ENCODE measurements at regions not wholly inside any gene's neighbourhood (a gene's known extent, or its start where the extent isn't known, plus 50 kb on each side); places are given as distances from the start of the nearest gene placed in this dataset.

DNA sequence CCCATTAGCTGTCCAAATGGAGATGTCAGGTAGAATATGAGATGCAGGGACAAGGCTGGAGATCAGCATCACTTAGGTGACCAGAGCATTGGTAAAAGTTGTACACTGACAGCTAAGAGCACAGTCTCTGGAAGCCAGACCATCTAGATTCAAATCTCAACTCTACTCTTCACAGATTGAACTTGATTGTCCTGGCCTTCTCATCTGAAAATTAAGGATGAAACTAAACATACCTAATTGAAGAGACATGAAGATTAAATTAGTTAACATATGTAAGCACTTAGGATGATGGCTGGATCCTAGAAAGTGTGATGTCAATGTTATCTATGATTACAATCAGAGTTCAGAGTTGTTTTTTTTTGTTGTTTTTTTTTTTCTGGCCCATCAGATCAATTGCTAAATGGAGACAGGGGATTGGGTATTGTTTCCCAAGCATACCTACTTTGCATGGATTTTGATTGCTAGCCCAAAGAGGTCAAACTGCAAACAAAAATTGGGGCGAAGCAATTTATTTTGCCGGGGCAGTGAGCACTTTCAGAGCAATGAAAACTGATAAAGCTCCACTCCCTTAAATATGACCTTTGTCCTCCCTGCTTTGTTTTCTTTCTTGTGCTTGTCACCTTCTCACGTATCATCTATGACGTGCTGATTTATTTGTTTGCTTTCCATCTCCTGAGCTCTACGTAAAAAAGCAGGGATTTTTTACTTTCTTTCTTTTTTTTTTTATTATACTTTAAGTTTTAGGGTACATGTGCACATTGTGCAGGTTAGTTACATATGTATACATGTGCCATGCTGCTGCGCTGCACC, 217.6 kb upstream of the CPHXL start:
- Histone ChIP-seq H3K27ac (ENCODE audit: low read depth, low read length, poor library complexity, severe bottlenecking) (no peak overlapping the region), H3K36me3 (ENCODE audit: insufficient read depth, low read length) (no peaks in the 10 kb centered on the region), H3K4me2 (ENCODE audit: low read length) (no peak overlapping the region), H3K4me3 (ENCODE audit: low read depth, low read length, poor library complexity, severe bottlenecking) (no peak overlapping the region), H3K9me3 (ENCODE audit: low read length) (no peaks in the 10 kb centered on the region), H4K20me1 (ENCODE audit: insufficient read depth, low read length) (no peaks in the 10 kb centered on the region), H3K9me2 (ENCODE audit: insufficient read depth, low read length) (no peaks in the 10 kb centered on the region), H2AFZ (ENCODE audit: low read length) (no peak overlapping the region), H3K79me2 (ENCODE audit: insufficient read depth, low read depth, low read length) (no peaks in the 10 kb centered on the region), H3K4me1 (ENCODE audit: insufficient read depth, low read length, poor library complexity, severe bottlenecking) (no peaks in the 10 kb centered on the region)
- intact Hi-C loops (cut with micrococcal nuclease; ENCODE audit: unreplicated experiment), result loop anchor here (5.0 kb wide), 1 partner anchor 142 kb away; no protein-coding TSS in a partner anchor
- POLR2A ChIA-PET, result no interaction called here
- CTCF ChIA-PET (ENCODE audit: unreplicated experiment), result no interaction called here
- BruUV-seq (replicated peaks), result no TSS peak
- DNase-seq (ENCODE audit: low spot score), result no peak
- TF ChIP-seq, protein P1, sequence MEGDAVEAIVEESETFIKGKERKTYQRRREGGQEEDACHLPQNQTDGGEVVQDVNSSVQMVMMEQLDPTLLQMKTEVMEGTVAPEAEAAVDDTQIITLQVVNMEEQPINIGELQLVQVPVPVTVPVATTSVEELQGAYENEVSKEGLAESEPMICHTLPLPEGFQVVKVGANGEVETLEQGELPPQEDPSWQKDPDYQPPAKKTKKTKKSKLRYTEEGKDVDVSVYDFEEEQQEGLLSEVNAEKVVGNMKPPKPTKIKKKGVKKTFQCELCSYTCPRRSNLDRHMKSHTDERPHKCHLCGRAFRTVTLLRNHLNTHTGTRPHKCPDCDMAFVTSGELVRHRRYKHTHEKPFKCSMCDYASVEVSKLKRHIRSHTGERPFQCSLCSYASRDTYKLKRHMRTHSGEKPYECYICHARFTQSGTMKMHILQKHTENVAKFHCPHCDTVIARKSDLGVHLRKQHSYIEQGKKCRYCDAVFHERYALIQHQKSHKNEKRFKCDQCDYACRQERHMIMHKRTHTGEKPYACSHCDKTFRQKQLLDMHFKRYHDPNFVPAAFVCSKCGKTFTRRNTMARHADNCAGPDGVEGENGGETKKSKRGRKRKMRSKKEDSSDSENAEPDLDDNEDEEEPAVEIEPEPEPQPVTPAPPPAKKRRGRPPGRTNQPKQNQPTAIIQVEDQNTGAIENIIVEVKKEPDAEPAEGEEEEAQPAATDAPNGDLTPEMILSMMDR (conservative IDR thresholded peaks at IDR 0.05; ENCODE audit: low read length), result no peak
- TF ChIP-seq EZH2phosphoT487 (IDR thresholded peaks at IDR 0.05; ENCODE audit: borderline replicate concordance, low read depth, low read length), result no peak

DNA sequence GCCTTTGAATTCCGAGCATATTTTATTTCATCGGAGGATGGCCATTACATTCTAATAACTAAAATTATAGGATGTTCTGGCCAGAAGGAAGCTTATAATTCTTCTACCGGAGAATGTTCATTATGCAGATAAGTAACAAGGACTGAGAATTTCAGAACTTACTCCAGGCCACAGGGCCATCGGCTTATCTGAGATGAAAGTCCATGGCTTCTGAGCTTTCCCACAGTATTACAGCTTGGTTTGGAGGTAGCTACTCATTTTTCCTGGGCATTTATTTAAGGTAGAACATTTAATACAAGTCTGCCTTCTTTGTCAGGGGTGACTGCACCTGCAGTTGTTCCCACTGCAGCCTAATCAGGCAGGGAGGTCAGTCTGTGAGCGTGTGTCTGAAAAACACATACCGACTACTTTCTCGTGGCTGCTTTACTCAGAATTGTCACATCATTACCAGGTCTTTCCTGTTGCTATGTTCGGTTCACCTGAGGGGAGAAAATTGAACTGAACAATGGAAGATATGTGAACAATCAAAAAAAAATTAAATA, 219.7 kb upstream of the CPHXL start:
- DNase-seq (ENCODE audit: low spot score), result no peak
- Histone ChIP-seq H3K4me3 (ENCODE audit: low read depth, low read length, poor library complexity, severe bottlenecking) (no peak overlapping the region), H3K4me1 (ENCODE audit: insufficient read depth, low read length, poor library complexity, severe bottlenecking) (no peaks in the 10 kb centered on the region), H4K20me1 (ENCODE audit: insufficient read depth, low read length) (no peaks in the 10 kb centered on the region), H3K36me3 (ENCODE audit: insufficient read depth, low read length) (no peaks in the 10 kb centered on the region), H3K4me2 (ENCODE audit: low read length) (no peak overlapping the region), H2AFZ (ENCODE audit: low read length) (no peak overlapping the region), H3K79me2 (ENCODE audit: insufficient read depth, low read depth, low read length) (no peaks in the 10 kb centered on the region), H3K9me2 (ENCODE audit: insufficient read depth, low read length) (no peaks in the 10 kb centered on the region), H3K9me3 (ENCODE audit: low read length) (no peaks in the 10 kb centered on the region), H3K27ac (ENCODE audit: low read depth, low read length, poor library complexity, severe bottlenecking) (no peak overlapping the region)
- no TSS peak for BruUV-seq (replicated peaks)
- CTCF ChIA-PET (ENCODE audit: unreplicated experiment), result no interaction called here
- POLR2A ChIA-PET, result interaction anchor here (0.5 to 2.0 kb wide), 2 partner anchors 20 to 1428 kb away, joined by 4 to 5 read pairs; no protein-coding TSS in a partner anchor
- intact Hi-C loops (cut with micrococcal nuclease; ENCODE audit: unreplicated experiment), result no loop called here
- no peak for TF ChIP-seq EZH2phosphoT487 (IDR thresholded peaks at IDR 0.05; ENCODE audit: borderline replicate concordance, low read depth, low read length)
- TF ChIP-seq, protein P1 (conservative IDR thresholded peaks at IDR 0.05; ENCODE audit: low read length), result no peak

DNA sequence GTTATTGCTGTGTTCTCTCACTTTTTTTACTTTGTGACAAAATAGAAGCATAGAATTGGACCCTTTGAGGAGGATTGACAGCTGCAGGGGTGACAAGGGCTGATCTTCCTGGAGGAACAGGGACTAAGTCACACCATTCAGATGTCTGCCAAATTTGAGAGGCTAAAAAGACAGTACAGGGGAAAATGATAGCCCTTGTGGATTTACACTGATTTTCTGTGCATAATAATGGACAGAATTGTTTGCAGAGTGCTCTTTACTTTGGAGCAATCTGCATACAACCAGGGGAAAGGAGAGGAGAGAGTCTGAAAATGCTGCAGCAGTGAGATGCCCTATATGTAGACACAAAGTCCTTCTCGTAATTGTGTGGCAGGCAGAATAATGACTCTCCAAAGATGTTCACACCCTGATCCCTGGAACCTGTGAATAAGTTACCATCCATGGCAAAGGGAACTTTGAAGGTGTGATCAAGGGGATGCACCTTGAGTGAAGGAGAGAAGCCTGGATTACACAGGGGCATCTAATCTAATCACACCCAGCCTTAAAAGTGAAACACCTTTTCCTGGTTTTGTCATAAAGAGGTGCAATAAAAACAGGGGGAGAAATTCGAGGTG, 221.4 kb upstream of the CPHXL start:
- Histone ChIP-seq H3K79me2 (ENCODE audit: insufficient read depth, low read depth, low read length) (no peaks in the 10 kb centered on the region), H4K20me1 (ENCODE audit: insufficient read depth, low read length) (no peaks in the 10 kb centered on the region), H3K9me3 (ENCODE audit: low read length) (no peaks in the 10 kb centered on the region), H3K4me1 (ENCODE audit: insufficient read depth, low read length, poor library complexity, severe bottlenecking) (no peaks in the 10 kb centered on the region), H3K9me2 (ENCODE audit: insufficient read depth, low read length) (no peaks in the 10 kb centered on the region), H3K27ac (ENCODE audit: low read depth, low read length, poor library complexity, severe bottlenecking) (no peak overlapping the region), H2AFZ (ENCODE audit: low read length) (no peak overlapping the region), H3K36me3 (ENCODE audit: insufficient read depth, low read length) (no peaks in the 10 kb centered on the region), H3K4me3 (ENCODE audit: low read depth, low read length, poor library complexity, severe bottlenecking) (no peak overlapping the region), H3K4me2 (ENCODE audit: low read length) (no peak overlapping the region)
- POLR2A ChIA-PET, result no interaction called here
- no TSS peak for BruUV-seq (replicated peaks)
- CTCF ChIA-PET (ENCODE audit: unreplicated experiment), result no interaction called here
- DNase-seq (ENCODE audit: low spot score), result no peak
- intact Hi-C loops (cut with micrococcal nuclease; ENCODE audit: unreplicated experiment), result no loop called here
- TF ChIP-seq, protein P1 (conservative IDR thresholded peaks at IDR 0.05; ENCODE audit: low read length), result no peak
- no peak for TF ChIP-seq EZH2phosphoT487 (IDR thresholded peaks at IDR 0.05; ENCODE audit: borderline replicate concordance, low read depth, low read length)
